GM12891 (cell line): ENCODE measurements at regions not wholly inside any gene's neighbourhood (a gene's known extent, or its start where the extent isn't known, plus 50 kb on each side); places are given as distances from the start of the nearest gene placed in this dataset.

Experiments used
- POLR2A ChIP-seq: IDR thresholded peaks from 2 replicates; pipeline ENCODE4 v1.6.1; 2011; ENCODE audit warnings: low read depth, low read length, control low read depth
- POLR2AphosphoS5 ChIP-seq: IDR thresholded peaks from 2 replicates; pipeline ENCODE4 v1.6.1; 2011; ENCODE audit warnings: low read depth, low read length, control low read depth
- SPI1 ChIP-seq: IDR thresholded peaks from 2 replicates; pipeline ENCODE4 v1.6.1; 2011; ENCODE audit warnings: low read depth, low read length, control low read depth

DNA sequence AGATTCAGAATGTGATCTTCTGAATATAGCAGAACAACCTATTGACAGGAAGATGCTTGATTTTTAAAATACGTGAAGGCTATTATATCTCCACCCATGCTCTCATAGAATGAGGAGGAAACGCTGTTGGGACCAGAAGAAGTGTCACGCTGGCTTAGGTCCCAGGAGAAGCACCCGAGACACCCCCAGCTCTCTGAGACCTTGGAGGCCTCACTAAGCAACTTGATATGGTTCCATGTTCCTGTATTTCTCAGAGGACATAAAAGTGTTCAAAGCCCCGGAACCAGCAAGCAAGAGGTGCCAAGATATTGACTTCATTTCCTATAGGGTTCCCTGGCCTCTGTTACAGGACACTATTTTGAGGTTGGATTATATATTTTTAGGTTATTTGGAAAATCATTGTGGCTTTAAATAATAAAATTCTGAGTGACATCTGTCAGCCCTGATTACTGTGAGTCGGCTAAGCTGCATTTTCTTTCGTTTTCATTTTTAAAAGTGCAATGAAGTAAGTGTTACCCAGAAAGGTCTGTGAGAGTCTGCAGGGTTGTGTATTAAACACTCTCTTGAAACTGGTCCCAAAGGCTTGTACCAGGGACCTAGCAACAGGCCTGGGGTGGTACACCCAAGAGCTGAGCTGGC lies 400.0 kb downstream of the SOX9 start:
- TF ChIP-seq POLR2AphosphoS5, result no peak
- no peak for TF ChIP-seq POLR2A
- TF ChIP-seq SPI1, result no peak
